NOMO-1 treated with DMSO at 0.1 percent for 48 hours (cell line): ENCODE measurements at regions not wholly inside any gene's neighbourhood (a gene's known extent, or its start where the extent isn't known, plus 50 kb on each side); places are given as distances from the start of the nearest gene placed in this dataset.

Experiments
- DNase-seq: peaks from one replicate; lab custom pipeline; 2025; ENCODE audit not compliant: unreplicated experiment; lab: John Stamatoyannopoulos, UW

DNA sequence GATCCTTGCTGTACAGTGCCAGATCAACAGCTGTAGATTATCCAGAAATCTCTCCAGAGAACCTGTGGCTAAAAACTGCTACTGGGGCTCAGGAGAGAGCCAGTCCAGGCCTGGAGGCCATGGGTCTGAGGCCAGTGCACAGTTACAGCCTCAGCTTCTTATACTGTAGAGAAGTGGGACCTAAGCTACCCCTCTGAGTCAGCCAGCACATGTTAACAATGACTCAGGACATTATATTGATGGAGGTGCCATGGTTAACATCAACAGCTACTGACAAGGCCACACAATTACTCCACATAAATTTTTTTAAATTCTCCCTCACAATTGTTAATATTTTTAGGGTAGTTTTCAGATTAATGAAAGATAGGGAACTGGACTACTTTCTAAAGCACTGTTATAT, 138.5 kb downstream of the RBM26 start:
- no peak for DNase-seq

DNA sequence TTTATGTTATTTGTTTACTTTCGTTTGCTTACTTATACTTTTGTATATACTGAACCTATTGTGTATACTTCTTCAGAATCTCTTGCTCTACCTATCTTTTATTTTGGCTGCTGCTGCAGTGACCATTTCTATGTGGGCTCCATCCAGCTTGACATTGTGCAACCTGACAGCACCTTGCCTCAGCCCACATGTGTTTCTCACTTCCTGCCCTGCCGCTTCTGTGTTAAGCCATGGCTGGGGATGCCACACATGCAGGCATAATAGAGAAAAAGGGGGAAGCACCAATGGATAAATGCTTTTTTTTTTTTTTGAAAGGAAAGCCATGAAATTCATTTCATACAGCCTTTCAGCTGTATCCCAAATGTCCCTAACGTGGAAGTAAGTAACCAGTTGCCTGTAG, 147.6 kb downstream of the RBM26 start:
- peak; percentile 63 for DNase-seq

DNA sequence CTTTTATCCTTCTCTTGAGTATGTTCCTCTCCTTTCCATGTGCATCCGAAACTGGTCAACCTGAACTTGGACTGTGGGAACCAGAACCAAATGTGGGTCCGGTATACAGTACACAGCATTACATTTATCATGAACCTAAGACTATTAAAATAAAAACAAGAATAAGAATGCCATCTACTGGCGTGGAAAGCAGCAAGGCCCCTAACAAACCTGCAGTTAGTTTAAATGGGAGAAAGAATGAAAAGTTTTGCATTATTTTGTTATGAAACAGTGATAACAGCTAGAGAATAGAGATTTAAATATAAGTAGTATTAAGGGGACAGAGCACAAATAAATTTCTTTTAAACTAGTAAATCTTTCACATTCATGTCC, 159.5 kb downstream of the RBM26 start:
- no peak for DNase-seq

DNA sequence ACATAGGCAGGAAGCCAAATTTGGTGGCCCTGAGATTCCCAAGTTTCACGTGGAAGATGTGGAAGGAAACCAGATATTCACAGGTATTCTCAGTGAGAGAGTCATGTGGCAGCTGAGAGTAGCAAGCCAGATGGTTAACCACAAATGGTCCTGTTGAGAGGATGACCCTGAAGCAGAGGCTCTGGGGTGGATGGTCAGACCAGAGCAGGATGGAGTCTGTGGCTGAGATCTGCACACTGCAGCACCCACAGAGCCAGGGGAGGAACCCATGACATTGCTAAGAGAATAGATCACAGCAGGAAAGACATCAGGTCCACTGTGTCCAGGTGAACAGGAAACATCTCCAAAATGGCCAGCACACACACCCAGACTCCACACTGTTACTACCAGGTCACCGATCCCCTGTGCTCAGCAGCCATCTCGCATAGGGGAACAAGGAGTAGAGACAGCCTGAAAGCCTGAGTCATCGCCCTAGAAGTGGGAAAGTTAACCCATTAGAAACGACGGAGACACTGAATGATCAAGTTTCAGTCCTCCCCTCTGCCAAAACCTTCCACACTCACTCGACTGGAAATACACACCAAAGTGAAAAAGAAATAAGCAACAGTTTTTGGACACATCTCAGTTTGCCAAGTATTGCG, 160.0 kb downstream of the RBM26 start:
- peak; percentile 21 for DNase-seq

DNA sequence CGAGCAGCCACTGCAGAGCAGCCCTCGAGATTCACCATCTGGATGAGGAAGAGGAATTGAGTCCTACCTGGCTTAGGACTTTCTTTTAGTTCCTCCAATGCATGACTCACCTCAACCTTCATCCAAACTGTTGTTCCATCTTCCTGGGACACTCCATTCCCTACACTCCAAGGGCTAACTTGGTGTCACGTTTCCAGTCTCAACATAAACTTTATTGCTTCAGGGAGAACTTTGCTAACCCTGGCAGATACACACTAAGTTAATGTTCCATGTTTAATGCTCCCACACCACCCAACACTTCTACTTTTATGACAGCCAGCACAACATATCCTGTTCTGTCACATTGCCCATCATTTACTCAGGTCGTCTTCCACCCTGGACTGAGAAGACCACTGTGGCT, 164.4 kb downstream of the RBM26 start:
- DNase-seq = no peak

DNA sequence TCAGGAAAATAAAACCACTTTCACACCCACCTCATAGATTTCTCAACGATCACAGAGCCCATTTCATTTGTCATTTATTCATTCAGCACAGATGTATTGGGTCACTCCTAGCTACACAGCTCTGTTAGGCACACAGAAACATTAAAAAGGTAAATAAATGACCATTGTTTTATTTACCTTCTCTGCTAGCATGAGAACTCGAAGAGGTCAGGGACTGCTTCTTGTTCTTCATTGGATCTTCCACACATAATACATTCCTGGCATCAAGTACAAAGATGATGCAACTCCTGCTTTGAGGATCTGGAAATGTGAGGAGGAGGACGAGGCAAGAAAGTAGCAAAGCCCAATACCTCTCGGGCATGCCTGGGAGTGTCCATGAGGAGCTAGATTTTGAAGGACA, 168.1 kb downstream of the RBM26 start:
- DNase-seq = no peak

DNA sequence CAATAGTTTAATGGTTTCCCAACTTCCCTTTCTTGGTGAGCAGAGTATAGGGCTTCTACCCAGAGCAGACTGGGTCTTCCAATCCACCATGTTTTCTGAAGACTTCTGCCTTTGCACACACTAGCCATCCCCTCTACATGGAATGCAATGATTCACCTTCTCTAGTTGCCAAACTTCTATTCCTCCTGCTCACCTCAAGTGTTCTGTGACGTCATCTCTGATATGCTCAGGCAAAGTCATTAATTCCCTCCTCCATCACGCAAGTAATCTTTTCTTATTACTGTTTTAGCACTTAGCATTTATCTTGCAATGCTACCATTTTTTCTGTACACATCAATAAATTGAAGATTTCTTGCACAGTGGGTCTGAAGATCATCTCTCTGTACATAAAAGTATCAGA, 174.2 kb downstream of the RBM26 start:
- peak; percentile 4 for DNase-seq

DNA sequence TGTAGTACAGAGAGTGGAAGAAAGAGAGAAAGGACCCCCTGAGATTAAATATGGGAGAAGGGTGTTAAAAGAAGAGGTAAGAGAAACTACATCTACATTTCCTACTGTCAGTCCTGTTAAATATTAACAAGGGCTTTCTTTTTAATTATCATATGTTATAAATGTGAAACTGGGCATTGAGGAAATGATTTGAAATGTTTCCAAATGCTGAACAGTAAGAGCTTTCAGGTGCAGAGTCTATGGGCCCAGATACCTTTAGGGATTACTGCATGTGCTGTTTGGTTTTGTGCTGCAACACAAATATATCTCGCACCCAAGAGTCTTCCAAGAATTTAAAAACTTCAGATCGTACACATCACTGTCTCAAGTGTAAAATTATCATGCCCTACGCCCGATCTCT, 176.3 kb downstream of the RBM26 start:
- DNase-seq = no peak

DNA sequence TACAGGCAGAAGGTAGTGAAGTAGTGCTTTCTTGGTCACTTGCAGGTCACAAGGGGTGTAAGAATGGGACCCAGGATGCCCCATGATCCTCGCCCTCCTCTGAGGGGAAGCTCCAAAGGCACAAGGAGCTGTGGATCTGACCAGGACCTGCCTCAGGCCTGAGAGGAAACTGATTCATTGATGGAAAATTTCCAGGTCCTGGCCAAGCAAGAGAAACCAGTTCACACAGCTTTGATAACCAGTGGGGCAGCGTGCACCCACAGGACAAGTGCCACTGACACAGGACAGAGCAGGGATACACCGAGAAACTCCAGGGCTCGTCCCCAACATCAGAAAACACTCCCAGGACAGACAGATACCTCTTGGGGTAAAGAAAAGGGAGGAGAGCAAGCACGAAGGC, 177.1 kb downstream of the RBM26 start:
- no peak for DNase-seq

DNA sequence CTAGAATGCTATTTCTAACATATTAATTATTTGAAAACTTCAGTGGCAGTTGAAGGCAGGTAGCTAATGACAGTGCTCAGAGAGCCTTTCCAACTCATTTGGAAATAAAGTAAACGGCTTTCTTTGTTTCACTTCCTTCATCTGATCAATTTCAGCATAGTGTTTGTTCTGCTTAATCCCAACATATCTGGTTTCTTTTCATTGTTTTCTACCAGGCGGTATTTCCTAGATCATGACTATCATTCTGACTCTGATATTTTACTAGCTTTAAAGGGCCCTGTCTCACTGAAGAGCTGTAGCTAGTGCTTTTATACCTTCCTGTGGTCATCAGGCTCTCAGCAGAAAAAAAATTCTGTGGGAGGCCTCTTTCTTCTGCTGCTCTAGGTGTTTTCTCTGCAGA, 178.6 kb downstream of the RBM26 start:
- DNase-seq = peak; percentile 83

DNA sequence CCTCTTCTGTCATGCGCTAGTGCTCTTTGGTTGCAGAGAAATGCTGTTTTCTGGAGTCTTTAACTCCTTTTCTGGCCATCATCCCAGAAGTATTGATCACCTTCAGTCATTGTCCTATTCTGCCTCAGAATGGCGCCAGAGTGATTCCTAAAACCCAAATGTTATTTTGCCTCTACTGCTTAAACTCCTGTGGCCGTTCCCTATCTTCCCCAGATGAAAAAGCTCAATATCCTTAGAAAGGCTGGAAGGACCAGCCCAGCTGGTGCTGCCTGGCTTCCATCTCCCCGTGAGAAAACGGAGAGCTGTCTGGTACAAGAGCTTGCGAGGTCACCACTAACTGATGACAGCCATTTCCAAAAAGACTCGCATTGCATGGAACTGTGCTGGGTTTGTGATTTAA, 179.1 kb downstream of the RBM26 start:
- peak; percentile 40 for DNase-seq

DNA sequence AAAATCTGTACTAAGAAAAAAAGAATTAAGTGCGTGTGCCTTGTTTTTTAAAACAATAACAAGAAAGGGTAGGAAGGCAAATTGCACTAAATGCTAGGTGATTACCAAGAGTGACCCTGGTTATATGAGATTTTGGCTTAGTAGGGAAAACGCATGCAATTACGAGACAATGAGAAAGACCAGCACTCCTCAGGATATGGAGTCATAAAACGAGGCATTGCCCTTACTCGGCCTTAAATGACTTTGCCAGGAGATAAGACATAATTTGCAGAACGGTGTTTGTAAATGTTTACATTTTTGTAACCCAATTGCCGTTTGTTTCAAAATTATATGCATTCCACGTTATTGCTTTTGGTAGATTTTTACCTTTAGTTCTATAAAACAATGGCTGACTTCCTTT, 179.8 kb downstream of the RBM26 start:
- no peak for DNase-seq

DNA sequence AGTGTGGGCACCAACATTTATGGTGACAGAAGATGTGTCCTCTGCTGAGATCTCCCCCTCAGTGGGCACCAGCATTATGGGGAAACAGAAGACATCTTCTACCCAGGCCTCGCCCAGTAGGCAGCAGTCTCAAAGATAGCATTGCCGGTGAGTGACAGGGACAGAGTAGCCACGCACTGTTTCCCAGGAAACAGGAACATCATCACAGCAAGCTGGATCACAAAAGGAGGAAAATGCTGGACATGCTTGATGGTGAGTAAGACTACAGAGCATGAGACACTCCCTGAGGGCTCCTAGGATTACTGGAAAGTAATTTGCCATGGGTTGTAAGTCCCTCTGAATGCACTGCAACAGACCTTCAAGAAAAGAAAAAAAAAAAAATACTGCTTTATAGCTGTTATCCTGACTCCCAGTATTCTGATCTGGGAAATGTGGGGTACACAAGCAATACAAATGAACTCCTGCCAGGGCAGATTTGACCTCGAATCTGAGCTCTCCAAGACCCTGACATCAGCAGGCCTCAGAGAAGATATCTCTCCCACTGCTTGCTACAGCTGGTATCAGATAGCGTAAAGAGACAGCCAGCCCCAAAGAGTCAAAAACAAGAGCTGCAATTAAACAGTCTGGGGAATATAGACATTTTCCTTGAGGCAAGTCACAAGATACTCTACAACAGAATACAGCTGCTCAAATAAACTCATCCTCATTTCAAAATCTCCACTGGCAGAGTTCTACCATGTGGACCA, 180.4 kb downstream of the RBM26 start:
- no peak for DNase-seq

DNA sequence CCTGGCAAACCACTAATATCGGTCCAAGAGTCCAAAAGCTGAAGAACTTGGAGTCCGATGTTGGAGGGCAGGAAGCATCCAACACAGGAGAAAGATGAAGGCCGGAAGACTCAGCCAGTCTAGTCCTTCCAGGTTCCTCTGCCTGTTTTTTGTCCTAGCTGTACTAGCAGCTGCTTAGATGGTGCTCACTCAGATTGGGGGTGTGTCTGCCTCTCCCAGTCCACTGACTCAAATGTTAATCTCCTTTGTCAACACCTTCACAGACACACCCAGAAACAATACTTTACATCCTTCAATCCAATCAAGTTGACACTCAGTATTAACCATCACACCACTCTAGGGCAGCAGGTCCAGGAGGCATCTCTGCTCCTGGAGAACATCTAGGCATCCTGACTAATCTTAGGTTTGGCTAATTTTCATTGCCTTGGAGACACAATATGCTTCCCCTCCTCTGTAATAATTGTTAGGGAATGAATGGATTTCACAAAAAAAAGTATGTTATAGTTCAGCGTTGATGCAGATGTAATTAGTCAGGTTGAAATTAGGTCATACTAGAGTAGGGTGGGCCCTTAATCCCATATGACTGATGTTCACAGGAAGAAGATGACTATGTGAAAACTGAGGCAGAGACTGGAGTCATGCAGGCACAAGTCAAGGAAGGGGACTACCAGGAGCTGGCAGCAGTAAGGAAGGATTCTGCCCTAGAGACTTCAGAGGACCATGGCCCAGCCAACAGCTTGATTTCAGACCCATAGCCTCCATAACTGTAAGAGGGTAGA, 183.4 kb downstream of the RBM26 start:
- DNase-seq = no peak

DNA sequence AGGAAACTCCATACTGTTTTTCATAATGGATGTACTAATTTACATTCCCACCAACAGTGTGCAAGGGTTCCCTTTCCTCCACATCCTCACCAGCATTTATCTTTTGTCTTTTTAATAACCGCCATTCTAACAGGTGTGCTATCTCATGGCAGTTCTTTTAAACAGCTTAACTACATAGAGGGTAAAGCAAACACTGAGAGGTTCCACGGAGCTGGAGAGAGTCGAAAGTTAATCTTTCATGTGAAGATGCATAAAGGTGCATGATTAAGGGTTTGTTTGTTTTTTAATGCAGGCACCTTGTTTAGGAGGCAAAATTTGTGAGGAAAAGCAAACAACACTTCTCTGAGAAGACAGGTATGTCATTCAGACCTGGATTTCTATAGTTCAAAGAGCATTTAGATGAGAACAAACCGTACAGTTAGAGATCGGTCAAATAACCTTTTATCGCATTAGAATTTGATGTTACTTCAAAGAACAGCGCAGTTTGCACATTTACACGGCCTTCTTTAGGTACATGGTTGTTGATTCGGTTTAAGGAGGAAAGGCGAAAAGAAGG, 193.9 kb downstream of the RBM26 start:
- DNase-seq = no peak

DNA sequence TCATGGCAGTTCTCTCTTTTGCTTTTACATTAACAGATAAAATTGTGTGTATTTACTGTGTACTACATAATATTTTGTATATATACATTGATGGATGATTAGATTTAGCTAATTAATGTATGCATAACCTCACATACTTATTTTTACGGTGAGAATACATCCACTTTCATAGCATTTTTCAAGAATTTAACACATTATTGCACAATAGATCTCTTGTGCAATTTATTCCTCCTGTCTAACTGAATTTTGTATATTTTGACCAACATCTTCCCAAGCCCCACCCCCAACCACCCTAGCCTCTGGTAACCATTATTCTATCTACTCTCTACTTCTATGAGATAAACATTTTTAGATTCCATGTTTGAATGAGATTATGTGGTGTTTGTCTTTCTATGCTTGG, 194.7 kb downstream of the RBM26 start:
- DNase-seq = no peak

DNA sequence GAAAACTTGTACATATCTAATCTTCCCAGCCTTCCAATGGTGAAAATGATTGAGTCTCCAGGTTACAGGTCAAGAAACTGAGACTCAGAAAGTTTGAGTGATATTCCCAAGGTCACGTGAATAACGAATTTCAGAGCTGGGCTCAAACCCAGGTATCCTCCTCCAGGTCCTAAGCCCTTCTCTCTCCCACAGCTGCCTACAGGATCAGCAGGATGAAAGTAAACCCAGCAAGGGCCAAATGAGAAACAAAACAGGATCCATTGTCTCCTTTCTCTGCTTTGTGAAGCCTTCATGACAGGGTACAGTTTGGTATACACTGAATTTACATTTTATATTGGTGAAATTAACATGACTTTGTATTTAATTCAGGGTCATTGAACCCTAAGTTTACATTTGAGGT, 208.1 kb downstream of the RBM26 start:
- DNase-seq = no peak

DNA sequence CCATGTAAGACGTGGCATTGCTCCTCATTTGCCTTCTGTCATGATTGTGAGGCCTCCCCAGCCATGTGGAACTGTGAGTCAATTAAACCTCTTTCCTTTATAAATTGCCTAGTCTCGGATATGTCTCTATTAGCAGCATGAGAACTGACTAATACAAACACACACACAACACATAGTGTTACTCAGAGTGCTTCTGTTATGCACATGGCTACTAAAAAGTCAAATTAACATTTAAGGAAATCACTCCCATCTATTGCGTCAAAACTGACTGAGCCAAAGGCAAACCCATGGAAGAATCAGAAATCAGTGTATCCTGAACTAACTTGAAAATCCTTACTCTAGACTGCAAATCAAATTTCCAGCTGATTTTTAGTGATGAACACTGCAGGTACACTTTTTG, 209.2 kb downstream of the RBM26 start:
- no peak for DNase-seq

DNA sequence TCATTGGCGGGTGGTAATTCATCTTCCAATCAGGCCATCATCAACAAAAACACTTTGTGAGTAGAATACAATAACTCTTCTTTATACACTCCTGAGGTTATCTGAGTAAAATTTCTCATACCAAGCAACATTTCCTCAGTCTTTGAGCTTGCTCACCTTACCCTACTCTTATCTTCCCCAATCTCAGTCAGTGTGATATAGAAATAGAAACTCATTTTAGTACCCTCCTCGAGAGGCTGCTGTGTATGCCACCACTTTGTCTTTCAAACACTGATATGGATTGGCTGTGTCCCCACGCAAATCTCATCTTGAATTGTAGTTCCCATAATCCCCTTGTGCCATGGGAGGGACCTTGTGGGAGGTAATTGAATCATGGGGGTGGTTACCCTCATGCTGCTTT, 209.7 kb downstream of the RBM26 start:
- no peak for DNase-seq

DNA sequence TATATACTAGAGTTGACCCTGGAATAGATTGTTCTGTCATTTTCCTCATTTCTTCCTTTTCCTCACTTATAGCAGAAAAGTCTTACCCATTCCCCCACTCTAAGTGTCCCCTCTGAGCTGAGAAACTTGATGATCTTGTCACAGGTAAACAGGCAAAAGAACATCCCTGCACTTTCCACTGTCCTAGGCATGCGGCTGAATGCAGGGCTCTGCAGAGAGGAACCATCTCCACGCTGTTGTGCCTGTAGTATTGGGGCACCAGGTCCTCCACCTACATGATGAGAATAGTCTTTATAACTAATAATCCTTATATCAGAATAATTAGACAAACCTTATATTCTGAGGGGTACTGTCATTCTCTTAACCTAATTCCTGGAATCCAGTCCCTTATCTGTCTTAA, 211.3 kb downstream of the RBM26 start:
- DNase-seq = no peak

DNA sequence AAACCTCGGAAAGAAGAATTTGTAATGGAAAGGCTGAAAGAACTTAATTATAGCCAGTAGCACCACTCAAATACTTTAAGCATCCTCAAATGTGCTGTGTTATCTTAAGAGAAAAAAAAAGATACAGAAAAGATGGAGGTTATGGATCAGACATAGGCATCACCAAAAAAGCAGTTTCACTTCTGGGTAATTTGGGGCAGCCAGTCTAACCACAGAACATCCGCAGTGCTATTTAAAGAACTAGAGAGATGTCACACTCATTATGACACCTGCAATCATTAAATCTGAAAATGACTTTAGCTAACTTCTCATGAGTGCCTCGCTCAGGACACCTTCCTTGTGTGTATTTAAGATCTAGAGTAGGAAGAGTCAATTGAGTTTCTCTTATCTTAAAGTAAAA, 211.8 kb downstream of the RBM26 start:
- peak; percentile 95 for DNase-seq

DNA sequence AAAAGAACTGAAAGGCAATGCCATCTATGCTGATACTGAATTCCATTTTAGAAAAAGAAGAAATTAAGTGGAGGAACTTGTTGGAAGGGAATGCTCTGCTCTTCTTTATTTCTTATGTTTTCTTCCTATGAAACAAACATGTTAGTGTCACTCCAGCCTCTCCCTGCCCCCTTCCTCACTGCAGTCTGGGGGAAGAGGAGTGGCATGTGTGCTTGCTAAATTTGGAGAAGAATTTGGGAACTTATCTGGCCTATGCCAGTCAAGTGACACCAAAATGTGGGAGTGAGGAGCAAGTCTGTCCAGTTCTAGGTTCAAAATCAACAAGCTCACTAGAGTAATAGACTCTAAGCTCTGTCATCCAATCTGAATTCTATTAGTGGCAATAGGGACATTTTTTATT, 214.6 kb downstream of the RBM26 start:
- DNase-seq = no peak
